ENCODE measurements at regions not wholly inside any gene's neighbourhood (a gene's known extent, or its start where the extent isn't known, plus 50 kb on each side); places are given as distances from the start of the nearest gene placed in this dataset.

DNA sequence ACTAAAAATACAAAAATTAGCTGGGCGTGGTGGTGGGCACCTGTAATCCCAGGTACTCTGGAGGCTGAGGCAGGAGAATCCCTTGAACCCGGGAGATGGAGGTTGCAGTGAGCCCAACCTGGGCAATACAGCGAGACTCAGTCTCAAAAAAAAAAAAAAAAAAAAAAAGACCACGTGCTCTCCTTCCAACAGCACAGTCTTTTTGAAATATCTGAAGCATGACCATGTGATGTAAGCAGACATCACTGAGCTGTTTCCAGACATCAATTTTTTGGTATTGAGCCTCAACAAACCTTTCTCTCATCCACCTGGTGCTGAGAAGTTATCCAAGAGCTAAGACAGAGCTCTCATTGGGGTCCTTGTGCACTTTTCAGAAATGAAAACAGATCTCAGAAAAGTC lies 249.2 kb downstream of the FOXA2 start:
- DNase-seq (ENCODE audit: low read depth) = no peak
- H3K4me3 ChIP-seq (ENCODE audit: low read depth, low read length) = no peak overlapping the region
- no peak for TF ChIP-seq CTCF (conservative IDR thresholded peaks at IDR 0.05; ENCODE audit: low read depth, low read length)

- TF ChIP-seq CTCF (conservative IDR thresholded peaks at IDR 0.05; ENCODE audit: low read depth, low read length) = peak; percentile 86
- no peak overlapping the region for H3K4me3 ChIP-seq (ENCODE audit: low read depth, low read length)
- DNase-seq (ENCODE audit: low read depth) = peak; percentile 82
Observed at GRCh38 chr20:22333885-22334545, 250.4 kb downstream of the FOXA2 start.

- no peak for DNase-seq (ENCODE audit: low read depth)
- H3K4me3 ChIP-seq (ENCODE audit: low read depth, low read length) = no peak overlapping the region
- no peak for TF ChIP-seq CTCF (conservative IDR thresholded peaks at IDR 0.05; ENCODE audit: low read depth, low read length)
Observed at GRCh38 chr20:22324505-22324904, 259.9 kb downstream of the FOXA2 start.

DNA sequence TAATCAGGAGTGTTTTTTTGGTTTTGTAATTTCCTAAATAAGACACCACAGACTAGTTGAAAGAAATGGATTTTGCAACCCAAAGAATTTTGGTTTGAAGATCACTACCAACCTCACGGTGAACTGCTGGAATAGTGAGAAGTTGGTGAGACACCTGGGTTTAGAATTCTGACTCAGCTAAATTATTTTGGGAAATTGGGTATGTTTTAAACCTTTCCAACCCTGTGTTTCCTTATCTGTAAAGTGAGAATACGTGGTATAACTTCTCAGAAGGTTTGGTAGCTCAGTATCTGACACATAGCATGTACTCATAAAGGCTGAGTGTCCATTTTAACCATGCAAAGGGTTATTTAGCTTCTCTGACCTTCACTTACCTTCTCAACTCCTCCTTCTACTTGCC lies 261.9 kb downstream of the FOXA2 start:
- no peak for DNase-seq (ENCODE audit: low read depth)
- no peak for TF ChIP-seq CTCF (conservative IDR thresholded peaks at IDR 0.05; ENCODE audit: low read depth, low read length)

GRCh38 chr20:22321191-22321590 lies 263.2 kb downstream of the FOXA2 start:
- TF ChIP-seq CTCF (conservative IDR thresholded peaks at IDR 0.05; ENCODE audit: low read depth, low read length) = no peak
- H3K4me3 ChIP-seq (ENCODE audit: low read depth, low read length) = no peak overlapping the region
- DNase-seq (ENCODE audit: low read depth) = no peak

More for the DNA sequence above, 261.9 kb downstream of the FOXA2 start:
- no peak overlapping the region for H3K4me3 ChIP-seq (ENCODE audit: low read depth, low read length)

DNA sequence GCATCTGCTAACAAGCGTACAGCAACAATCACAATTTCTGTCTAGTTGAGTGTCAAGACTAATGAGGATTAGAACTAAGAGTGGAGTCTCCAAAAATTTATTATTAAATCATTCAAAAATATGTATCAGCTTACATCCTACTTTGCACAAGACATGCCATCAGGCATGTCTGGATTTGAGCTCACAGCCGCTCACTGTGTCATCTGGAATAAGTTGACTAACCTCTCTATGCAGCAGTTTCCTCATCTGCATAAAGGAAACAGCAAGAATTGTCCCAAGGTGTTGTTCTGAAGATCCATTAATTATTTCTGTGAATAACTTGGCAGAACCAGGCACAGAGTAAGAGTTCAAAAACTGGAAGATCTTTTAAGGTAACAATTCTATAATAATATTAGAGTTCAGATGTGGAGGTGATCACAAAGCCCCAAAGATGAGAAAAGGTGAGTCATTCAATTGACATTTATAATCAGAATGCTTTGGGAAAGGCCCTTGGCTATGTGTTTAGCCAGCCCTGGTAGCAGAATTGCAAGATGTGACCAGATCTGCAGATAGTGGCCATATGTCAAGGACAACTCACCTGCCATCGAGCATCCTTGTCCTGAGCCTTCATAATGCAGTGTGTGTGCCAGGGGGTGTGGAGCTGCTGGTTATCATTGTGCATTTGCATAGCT lies 264.0 kb downstream of the FOXA2 start:
- no peak overlapping the region for H3K4me3 ChIP-seq (ENCODE audit: low read depth, low read length)
- DNase-seq (ENCODE audit: low read depth) = no peak

More for the DNA sequence above, 264.0 kb downstream of the FOXA2 start:
- TF ChIP-seq CTCF (conservative IDR thresholded peaks at IDR 0.05; ENCODE audit: low read depth, low read length) = no peak
